Fibroblast of pulmonary artery (primary cell): ENCODE measurements at regions not wholly inside any gene's neighbourhood (a gene's known extent, or its start where the extent isn't known, plus 50 kb on each side); places are given as distances from the start of the nearest gene placed in this dataset.

Source experiments
- DNase-seq: peaks from one replicate; pipeline ENCODE4 v3.0.0-alpha.2; 2010; ENCODE audit warnings: low read depth
- H3K4me3 ChIP-seq: replicated peaks from 2 replicates; pipeline ENCODE4 v1.5.1; 2011; ENCODE audit warnings: low read depth, mild to moderate bottlenecking, control low read depth, low read length, moderate library complexity
- TF ChIP-seq, protein P1 (sequence below): IDR thresholded peaks from 2 replicates; pipeline ENCODE4 v1.5.1; 2011; ENCODE audit warnings: mild to moderate bottlenecking, control low read depth, low read length, inconsistent platforms; ENCODE audit errors: missing control alignments

- H3K4me3 ChIP-seq: no peak overlapping the region
- DNase-seq: no peak
- TF ChIP-seq, protein P1, sequence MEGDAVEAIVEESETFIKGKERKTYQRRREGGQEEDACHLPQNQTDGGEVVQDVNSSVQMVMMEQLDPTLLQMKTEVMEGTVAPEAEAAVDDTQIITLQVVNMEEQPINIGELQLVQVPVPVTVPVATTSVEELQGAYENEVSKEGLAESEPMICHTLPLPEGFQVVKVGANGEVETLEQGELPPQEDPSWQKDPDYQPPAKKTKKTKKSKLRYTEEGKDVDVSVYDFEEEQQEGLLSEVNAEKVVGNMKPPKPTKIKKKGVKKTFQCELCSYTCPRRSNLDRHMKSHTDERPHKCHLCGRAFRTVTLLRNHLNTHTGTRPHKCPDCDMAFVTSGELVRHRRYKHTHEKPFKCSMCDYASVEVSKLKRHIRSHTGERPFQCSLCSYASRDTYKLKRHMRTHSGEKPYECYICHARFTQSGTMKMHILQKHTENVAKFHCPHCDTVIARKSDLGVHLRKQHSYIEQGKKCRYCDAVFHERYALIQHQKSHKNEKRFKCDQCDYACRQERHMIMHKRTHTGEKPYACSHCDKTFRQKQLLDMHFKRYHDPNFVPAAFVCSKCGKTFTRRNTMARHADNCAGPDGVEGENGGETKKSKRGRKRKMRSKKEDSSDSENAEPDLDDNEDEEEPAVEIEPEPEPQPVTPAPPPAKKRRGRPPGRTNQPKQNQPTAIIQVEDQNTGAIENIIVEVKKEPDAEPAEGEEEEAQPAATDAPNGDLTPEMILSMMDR: no peak
Measured at GRCh38 chr3:104832530-104832929, 534.2 kb upstream of the ALCAM start.

DNA sequence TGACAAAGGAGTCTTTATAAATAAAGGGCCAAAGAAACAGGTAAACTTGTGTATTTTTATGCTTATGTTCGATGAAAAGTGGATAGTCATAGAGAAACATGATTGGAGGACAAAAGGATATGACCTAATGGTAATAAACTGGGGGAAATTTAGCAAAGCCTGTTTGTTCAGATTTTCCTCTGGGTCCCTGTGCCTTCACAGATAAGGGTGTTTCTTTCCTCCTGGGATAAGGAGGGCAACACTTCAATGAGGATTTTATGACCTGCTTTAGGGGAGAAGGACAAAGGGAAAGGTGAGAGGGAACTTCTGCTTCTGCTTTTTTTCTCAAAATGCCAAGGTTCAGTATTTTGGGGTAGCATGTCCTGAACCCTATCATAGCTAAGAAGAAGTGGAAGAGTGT is 531.3 kb upstream of the ALCAM start:
- no peak overlapping the region for H3K4me3 ChIP-seq
- DNase-seq: no peak
- TF ChIP-seq, protein P1: no peak

DNA sequence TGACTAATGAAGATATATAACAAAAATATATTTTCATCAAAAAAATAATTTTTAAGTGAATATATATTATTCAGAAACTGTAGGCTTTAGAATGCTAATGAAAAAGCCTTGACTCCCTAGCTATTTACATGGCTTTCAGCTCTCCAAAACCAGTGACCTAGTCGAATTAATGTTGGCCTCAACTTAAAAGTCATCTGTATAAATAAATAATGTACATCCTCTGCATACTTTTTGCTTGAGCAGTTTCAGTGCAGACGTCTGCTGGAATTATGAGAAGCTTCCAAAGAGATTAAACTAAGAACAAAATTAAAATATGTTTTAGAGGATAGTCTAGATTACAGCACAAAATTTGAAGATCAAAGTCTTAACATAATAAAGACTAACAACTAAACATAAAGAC is 520.4 kb upstream of the ALCAM start:
- TF ChIP-seq, protein P1: no peak
- peak; percentile 27 for DNase-seq
- no peak overlapping the region for H3K4me3 ChIP-seq

DNA sequence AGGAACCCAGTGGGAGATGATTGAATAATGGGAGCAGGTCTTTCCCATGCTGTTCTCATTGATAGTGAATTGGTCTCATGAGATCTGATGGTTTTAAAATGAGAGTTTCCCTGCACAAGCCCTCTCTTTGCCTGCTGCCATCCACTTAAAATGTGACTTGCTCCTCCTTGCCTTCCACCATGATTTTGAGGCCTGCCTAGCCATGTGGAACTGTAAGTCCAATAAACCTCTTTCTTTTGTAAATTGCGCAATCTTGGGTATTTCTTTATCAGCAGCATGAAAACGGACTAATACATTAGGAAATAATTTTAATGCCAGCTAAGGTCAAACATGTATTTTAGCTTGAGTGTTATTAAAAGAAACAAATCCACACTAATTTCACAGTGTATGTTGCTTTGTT is 517.6 kb upstream of the ALCAM start:
- TF ChIP-seq, protein P1: no peak
- no peak overlapping the region for H3K4me3 ChIP-seq
- DNase-seq: no peak

GRCh38 chr3:104854468-104854867 is 512.2 kb upstream of the ALCAM start:
- no peak overlapping the region for H3K4me3 ChIP-seq
- TF ChIP-seq, protein P1: no peak
- no peak for DNase-seq

- no peak for DNase-seq
- H3K4me3 ChIP-seq: no peak overlapping the region
- TF ChIP-seq, protein P1: no peak
Measured at GRCh38 chr3:104855702-104856101, 511.0 kb upstream of the ALCAM start.

DNA sequence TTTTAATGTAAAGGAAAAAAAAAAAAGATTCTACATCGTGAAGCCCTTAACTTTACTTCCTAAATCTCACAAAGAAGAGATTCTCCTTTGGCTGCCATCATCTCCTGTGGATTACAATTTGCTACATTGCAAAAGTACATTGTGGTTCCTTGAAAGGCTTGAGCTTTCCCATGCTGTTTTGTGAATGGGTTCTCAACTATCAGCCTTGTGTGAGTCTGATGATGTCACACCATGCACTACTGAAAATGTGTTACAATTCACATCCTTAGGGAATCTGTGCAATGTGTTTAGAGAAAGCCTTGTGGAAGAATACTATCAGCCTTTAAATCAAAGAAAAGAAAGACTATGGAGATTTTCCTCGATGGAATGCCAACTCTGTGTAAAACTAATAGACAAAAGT is 510.0 kb upstream of the ALCAM start:
- H3K4me3 ChIP-seq: no peak overlapping the region
- no peak for DNase-seq
- TF ChIP-seq, protein P1: no peak
